Keratinocyte (primary cell): ENCODE measurements at regions not wholly inside any gene's neighbourhood (a gene's known extent, or its start where the extent isn't known, plus 50 kb on each side); places are given as distances from the start of the nearest gene placed in this dataset.

ENCODE experiments used
- DNase-seq: peaks from one replicate; pipeline ENCODE4 v3.0.0-alpha.2; 2011; ENCODE audit warnings: low read depth, missing footprints, low spot score
- FAIRE-seq: peaks from 2 replicates; lab custom pipeline; 2011; peaks lifted over from hg19 to GRCh38; lab: Jason Lieb, UNC
- H2AFZ ChIP-seq: 2 replicates; pipeline ENCODE4 v1.6.0; 2012; ENCODE audit warnings: low read length, control low read depth, inconsistent platforms; ENCODE audit not compliant: control insufficient read depth
- H3K27ac ChIP-seq: 2 replicates; pipeline ENCODE4 v1.5.1; 2011; ENCODE audit warnings: low read length; ENCODE audit not compliant: control insufficient read depth, insufficient read depth
- H3K27me3 ChIP-seq: 3 replicates; pipeline ENCODE4 v1.6.0; 2011; ENCODE audit warnings: low read length; ENCODE audit not compliant: control insufficient read depth, insufficient read depth; ENCODE audit errors: extremely low read depth
- H3K36me3 ChIP-seq, 2 experiments: 2 replicates in 1 of 2; 3 replicates in 1 of 2; pipeline ENCODE4 v1.5.1; 2011; ENCODE audit warnings: low read length in 2 of 2, mild to moderate bottlenecking in 1 of 2; ENCODE audit not compliant: control insufficient read depth in 2 of 2, insufficient read depth in 2 of 2; ENCODE audit errors: extremely low read depth in 1 of 2
- H3K4me1 ChIP-seq: 3 replicates; pipeline ENCODE4 v1.5.1; 2011; ENCODE audit warnings: low read length; ENCODE audit not compliant: control insufficient read depth, insufficient read depth; ENCODE audit errors: extremely low read depth
- H3K4me2 ChIP-seq: 3 replicates; pipeline ENCODE4 v1.6.0; 2011; ENCODE audit warnings: low read depth, low read length; ENCODE audit not compliant: control insufficient read depth, insufficient read depth; ENCODE audit errors: extremely low read depth
- H3K4me3 ChIP-seq, 3 experiments: fragments of 200-600 bp in 1 of 3; sonication (generic) in 1 of 3; 2 replicates in 2 of 3; 3 replicates in 1 of 3; pipeline ENCODE4 v1.5.1; 2011 to 2016; ENCODE audit warnings: low read length in 3 of 3, mild to moderate bottlenecking in 3 of 3, control low read depth in 2 of 3, inconsistent platforms in 1 of 3, low read depth in 1 of 3, mixed read lengths in 1 of 3, mixed run types in 1 of 3, moderate library complexity in 1 of 3; ENCODE audit not compliant: control insufficient read depth in 2 of 3, insufficient read depth in 2 of 3; ENCODE audit errors: extremely low read depth in 1 of 3
- H3K79me2 ChIP-seq: 2 replicates; pipeline ENCODE4 v1.6.0; 2012; ENCODE audit warnings: low read length; ENCODE audit not compliant: control insufficient read depth, insufficient read depth
- H3K9ac ChIP-seq: 3 replicates; pipeline ENCODE4 v1.6.0; 2011; ENCODE audit warnings: low read length; ENCODE audit not compliant: control insufficient read depth, insufficient read depth; ENCODE audit errors: extremely low read depth
- H3K9me1 ChIP-seq: 3 replicates; pipeline ENCODE4 v1.6.0; 2011; ENCODE audit warnings: low read length; ENCODE audit not compliant: control insufficient read depth, insufficient read depth; ENCODE audit errors: extremely low read depth
- H3K9me3 ChIP-seq: 2 replicates; pipeline ENCODE4 v1.5.1; 2012; ENCODE audit warnings: low read depth, low read length; ENCODE audit not compliant: control insufficient read depth
- H4K20me1 ChIP-seq: 3 replicates; pipeline ENCODE4 v1.6.0; 2011; ENCODE audit warnings: low read length; ENCODE audit not compliant: control insufficient read depth, insufficient read depth; ENCODE audit errors: extremely low read depth
- EZH2 ChIP-seq: IDR thresholded peaks from one replicate; pipeline ENCODE4 v1.6.1; 2012; ENCODE audit warnings: inconsistent platforms, mild to moderate bottlenecking, low read length, moderate library complexity
- dilution Hi-C: fragments of 300-500 bp; cut with MboI; formaldehyde crosslinking; loops from one replicate; pipeline ENCODE4 v1.7.0; 2020; ENCODE audit warnings: low sequenced_read_pairs; ENCODE audit not compliant: extremely low pct_ligation_motif_present
- TF ChIP-seq, protein P1 (sequence below), 3 experiments: IDR thresholded peaks in 1 of 3; conservative IDR thresholded peaks in 1 of 3; optimal IDR thresholded peaks in 1 of 3; 2 replicates in 2 of 3; 3 replicates in 1 of 3; pipeline versions ENCODE3 to v1.5.1; 2011; ENCODE audit warnings: low read length in 3 of 3, mild to moderate bottlenecking in 3 of 3, moderate library complexity in 2 of 3, control low read depth in 1 of 3, inconsistent platforms in 1 of 3; ENCODE audit not compliant: insufficient read depth in 2 of 3; ENCODE audit errors: extremely low read depth in 1 of 3

- no peak overlapping the region for H2AFZ ChIP-seq
- H3K4me3 ChIP-seq = no peak overlapping the region
- H3K9me3 ChIP-seq = no peaks in the 10 kb centered on the region
- FAIRE-seq (no peak), DNase-seq (no peak)
- H4K20me1 ChIP-seq = no peaks in the 10 kb centered on the region
- H3K27me3 ChIP-seq = no peaks in the 10 kb centered on the region
- no peak overlapping the region for H3K27ac ChIP-seq
- H3K36me3 ChIP-seq = no peaks in the 10 kb centered on the region
- no peak overlapping the region for H3K9ac ChIP-seq
- no peaks in the 10 kb centered on the region for H3K79me2 ChIP-seq
- H3K4me2 ChIP-seq = no peak overlapping the region
- TF ChIP-seq, protein P1, sequence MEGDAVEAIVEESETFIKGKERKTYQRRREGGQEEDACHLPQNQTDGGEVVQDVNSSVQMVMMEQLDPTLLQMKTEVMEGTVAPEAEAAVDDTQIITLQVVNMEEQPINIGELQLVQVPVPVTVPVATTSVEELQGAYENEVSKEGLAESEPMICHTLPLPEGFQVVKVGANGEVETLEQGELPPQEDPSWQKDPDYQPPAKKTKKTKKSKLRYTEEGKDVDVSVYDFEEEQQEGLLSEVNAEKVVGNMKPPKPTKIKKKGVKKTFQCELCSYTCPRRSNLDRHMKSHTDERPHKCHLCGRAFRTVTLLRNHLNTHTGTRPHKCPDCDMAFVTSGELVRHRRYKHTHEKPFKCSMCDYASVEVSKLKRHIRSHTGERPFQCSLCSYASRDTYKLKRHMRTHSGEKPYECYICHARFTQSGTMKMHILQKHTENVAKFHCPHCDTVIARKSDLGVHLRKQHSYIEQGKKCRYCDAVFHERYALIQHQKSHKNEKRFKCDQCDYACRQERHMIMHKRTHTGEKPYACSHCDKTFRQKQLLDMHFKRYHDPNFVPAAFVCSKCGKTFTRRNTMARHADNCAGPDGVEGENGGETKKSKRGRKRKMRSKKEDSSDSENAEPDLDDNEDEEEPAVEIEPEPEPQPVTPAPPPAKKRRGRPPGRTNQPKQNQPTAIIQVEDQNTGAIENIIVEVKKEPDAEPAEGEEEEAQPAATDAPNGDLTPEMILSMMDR (optimal IDR thresholded peaks at IDR 0.05 in 1 of 3, IDR thresholded peaks at IDR 0.05 in 1 of 3, conservative IDR thresholded peaks at IDR 0.05 in 1 of 3; ENCODE audit: extremely low read depth in 1 of 3, insufficient read depth in 2 of 3, low read length in 3 of 3) = no peak
- TF ChIP-seq EZH2 = no peak
- no peaks in the 10 kb centered on the region for H3K9me1 ChIP-seq
- H3K4me1 ChIP-seq = no peaks in the 10 kb centered on the region
- dilution Hi-C loops = no loop called here
Measured at GRCh38 chr6:145313041-145313855, 422.1 kb downstream of the EPM2A start.

DNA sequence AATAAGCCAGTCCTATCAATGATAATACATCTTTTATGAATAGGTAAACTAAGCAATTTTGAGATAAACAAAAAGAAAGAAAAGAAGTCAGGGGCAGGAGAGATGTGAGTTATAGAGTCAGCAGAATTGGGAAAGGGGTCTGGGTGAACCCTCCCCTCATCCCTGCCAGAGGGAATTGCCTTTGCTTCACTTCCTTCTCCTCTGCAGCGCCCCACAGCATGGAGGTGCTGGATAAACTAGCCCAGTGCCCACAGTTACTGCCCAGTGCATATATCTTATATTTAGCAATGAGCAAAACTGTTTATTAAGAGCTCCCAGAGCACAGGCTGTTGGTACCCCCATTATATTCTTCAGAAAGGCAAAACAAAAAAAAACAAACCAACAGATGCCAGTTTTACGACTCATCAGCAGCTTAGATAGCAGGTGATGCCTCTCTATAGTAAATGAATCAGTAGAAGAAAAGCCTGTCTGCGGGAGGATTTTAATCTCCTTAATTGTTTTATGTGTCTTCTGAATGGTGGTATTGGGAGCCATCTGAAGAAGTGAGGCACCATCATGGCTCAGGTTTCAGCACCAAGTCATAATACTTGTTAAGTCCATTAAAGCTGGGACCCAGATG, 419.2 kb downstream of the EPM2A start:
- dilution Hi-C loops = no loop called here

More for the DNA sequence above, 419.2 kb downstream of the EPM2A start:
- H3K36me3 ChIP-seq = no peaks in the 10 kb centered on the region
- no peak for FAIRE-seq
- TF ChIP-seq, protein P1 (optimal IDR thresholded peaks at IDR 0.05 in 1 of 3, IDR thresholded peaks at IDR 0.05 in 1 of 3, conservative IDR thresholded peaks at IDR 0.05 in 1 of 3; ENCODE audit: extremely low read depth in 1 of 3, insufficient read depth in 2 of 3, low read length in 3 of 3) = no peak
- TF ChIP-seq EZH2 = no peak
- no peaks in the 10 kb centered on the region for H3K4me1 ChIP-seq
- no peak overlapping the region for H2AFZ ChIP-seq
- H3K27me3 ChIP-seq = no peaks in the 10 kb centered on the region
- no peak overlapping the region for H3K4me3 ChIP-seq
- no peaks in the 10 kb centered on the region for H3K9me1 ChIP-seq
- H3K4me2 ChIP-seq = no peak overlapping the region
- H4K20me1 ChIP-seq = no peaks in the 10 kb centered on the region
- no peak for DNase-seq
- no peak overlapping the region for H3K27ac ChIP-seq
- H3K9me3 ChIP-seq = no peaks in the 10 kb centered on the region
- H3K79me2 ChIP-seq = no peaks in the 10 kb centered on the region
- H3K9ac ChIP-seq = no peak overlapping the region
